ENCODE measurements at regions not wholly inside any gene's neighbourhood (a gene's known extent, or its start where the extent isn't known, plus 50 kb on each side); places are given as distances from the start of the nearest gene placed in this dataset.

DNA sequence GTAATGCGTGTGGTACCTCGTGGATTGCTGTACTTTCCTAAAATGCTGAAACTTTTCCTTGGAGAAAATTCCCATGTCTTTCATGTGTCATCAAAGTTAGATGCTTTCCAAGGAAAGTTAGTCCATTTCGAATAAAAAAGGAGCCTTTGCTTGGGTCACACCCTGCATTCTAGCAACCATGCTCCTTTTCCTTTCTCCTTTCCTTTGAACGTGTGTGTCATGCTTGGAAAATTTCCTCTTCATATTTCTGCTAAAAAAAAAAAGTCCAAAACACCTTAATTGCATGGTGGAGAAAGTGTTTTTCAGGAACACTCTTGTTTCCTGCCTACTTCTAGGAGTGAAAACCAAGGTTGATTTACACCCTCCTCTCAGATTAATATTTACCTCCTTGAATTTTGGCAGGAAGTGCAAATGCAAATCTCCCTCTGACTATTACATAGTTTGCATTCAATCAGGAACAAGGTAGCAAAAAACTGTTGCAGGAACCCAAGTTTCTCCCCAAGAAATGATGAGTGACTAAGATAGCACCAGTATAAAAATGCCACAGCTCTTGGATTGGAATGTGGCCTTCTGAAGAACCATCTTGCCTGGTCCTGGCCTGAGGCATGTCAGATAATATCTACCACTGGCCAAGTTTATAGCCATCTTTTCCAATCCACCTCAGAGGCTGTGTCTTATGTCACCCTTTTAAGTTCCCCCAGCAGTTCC lies 590.6 kb downstream of the QKI start:
- no peak for ATAC-seq
- TF ChIP-seq BACH2 (CRISPR knock-in tag; IDR thresholded peaks at IDR 0.05; ENCODE audit: borderline replicate concordance) (no peak), ESRRG (CRISPR knock-in tag; IDR thresholded peaks at IDR 0.05) (no peak), GLIS3 (CRISPR knock-in tag; IDR thresholded peaks at IDR 0.05) (no peak), OSR1 (CRISPR knock-in tag; IDR thresholded peaks at IDR 0.05) (no peak), PATZ1 (CRISPR knock-in tag; IDR thresholded peaks at IDR 0.05; ENCODE audit: borderline replicate concordance) (no peak), ZNF565 (CRISPR knock-in tag; conservative IDR thresholded peaks at IDR 0.05; ENCODE audit: low read depth) (no peak), RARB (CRISPR knock-in tag; IDR thresholded peaks at IDR 0.05) (no peak)

DNA sequence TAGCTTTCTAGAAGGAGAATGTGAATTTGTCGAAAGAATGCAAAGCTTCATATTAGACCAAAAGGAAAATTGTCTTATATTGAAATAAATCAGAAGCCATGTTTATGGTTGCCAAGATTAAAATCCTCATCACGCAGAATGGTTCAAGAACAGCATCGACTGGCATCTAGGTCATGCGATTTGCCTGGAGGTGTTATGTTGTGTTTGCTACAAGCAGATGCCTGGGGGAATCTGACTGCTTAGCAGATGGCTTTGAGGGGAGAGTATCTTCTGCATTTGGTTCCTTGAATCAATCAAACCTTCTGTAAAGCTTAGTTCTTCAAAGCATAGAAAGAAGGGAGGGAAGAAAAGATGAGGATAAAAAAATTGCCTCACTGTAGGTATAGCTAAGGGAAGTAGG lies 585.8 kb downstream of the QKI start:
- ATAC-seq: no peak
- no peak for TF ChIP-seq ESRRG (CRISPR knock-in tag; IDR thresholded peaks at IDR 0.05)
- TF ChIP-seq ARNTL (CRISPR knock-in tag; IDR thresholded peaks at IDR 0.05; ENCODE audit: borderline replicate concordance, low read depth): no peak
- TF ChIP-seq TCF4 (CRISPR knock-in tag; IDR thresholded peaks at IDR 0.05; ENCODE audit: borderline replicate concordance): no peak
- no peak for TF ChIP-seq TOX (CRISPR knock-in tag; IDR thresholded peaks at IDR 0.05; ENCODE audit: borderline replicate concordance)
- TF ChIP-seq, protein P1, sequence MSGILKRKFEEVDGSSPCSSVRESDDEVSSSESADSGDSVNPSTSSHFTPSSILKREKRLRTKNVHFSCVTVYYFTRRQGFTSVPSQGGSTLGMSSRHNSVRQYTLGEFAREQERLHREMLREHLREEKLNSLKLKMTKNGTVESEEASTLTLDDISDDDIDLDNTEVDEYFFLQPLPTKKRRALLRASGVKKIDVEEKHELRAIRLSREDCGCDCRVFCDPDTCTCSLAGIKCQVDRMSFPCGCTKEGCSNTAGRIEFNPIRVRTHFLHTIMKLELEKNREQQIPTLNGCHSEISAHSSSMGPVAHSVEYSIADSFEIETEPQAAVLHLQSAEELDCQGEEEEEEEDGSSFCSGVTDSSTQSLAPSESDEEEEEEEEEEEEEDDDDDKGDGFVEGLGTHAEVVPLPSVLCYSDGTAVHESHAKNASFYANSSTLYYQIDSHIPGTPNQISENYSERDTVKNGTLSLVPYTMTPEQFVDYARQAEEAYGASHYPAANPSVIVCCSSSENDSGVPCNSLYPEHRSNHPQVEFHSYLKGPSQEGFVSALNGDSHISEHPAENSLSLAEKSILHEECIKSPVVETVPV (CRISPR knock-in tag; IDR thresholded peaks at IDR 0.05): no peak
- no peak for TF ChIP-seq CREB5 (CRISPR knock-in tag; IDR thresholded peaks at IDR 0.05; ENCODE audit: low read depth)
- TF ChIP-seq GLIS3 (CRISPR knock-in tag; IDR thresholded peaks at IDR 0.05): no peak
- TF ChIP-seq ISL1 (CRISPR knock-in tag; IDR thresholded peaks at IDR 0.05): no peak
- no peak for TF ChIP-seq PATZ1 (CRISPR knock-in tag; IDR thresholded peaks at IDR 0.05; ENCODE audit: borderline replicate concordance)
- no peak for TF ChIP-seq ZC3H10 (CRISPR knock-in tag; IDR thresholded peaks at IDR 0.05)
- TF ChIP-seq ZNF8 (CRISPR knock-in tag; IDR thresholded peaks at IDR 0.05): no peak
- TF ChIP-seq CSDC2 (CRISPR knock-in tag; IDR thresholded peaks at IDR 0.05): no peak
- TF ChIP-seq RARB (CRISPR knock-in tag; IDR thresholded peaks at IDR 0.05): no peak
- TF ChIP-seq, protein P2, sequence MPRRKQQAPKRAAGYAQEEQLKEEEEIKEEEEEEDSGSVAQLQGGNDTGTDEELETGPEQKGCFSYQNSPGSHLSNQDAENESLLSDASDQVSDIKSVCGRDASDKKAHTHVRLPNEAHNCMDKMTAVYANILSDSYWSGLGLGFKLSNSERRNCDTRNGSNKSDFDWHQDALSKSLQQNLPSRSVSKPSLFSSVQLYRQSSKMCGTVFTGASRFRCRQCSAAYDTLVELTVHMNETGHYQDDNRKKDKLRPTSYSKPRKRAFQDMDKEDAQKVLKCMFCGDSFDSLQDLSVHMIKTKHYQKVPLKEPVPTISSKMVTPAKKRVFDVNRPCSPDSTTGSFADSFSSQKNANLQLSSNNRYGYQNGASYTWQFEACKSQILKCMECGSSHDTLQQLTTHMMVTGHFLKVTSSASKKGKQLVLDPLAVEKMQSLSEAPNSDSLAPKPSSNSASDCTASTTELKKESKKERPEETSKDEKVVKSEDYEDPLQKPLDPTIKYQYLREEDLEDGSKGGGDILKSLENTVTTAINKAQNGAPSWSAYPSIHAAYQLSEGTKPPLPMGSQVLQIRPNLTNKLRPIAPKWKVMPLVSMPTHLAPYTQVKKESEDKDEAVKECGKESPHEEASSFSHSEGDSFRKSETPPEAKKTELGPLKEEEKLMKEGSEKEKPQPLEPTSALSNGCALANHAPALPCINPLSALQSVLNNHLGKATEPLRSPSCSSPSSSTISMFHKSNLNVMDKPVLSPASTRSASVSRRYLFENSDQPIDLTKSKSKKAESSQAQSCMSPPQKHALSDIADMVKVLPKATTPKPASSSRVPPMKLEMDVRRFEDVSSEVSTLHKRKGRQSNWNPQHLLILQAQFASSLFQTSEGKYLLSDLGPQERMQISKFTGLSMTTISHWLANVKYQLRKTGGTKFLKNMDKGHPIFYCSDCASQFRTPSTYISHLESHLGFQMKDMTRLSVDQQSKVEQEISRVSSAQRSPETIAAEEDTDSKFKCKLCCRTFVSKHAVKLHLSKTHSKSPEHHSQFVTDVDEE (CRISPR knock-in tag; IDR thresholded peaks at IDR 0.05): no peak
- TF ChIP-seq ZNF565 (CRISPR knock-in tag; conservative IDR thresholded peaks at IDR 0.05; ENCODE audit: low read depth): no peak

DNA sequence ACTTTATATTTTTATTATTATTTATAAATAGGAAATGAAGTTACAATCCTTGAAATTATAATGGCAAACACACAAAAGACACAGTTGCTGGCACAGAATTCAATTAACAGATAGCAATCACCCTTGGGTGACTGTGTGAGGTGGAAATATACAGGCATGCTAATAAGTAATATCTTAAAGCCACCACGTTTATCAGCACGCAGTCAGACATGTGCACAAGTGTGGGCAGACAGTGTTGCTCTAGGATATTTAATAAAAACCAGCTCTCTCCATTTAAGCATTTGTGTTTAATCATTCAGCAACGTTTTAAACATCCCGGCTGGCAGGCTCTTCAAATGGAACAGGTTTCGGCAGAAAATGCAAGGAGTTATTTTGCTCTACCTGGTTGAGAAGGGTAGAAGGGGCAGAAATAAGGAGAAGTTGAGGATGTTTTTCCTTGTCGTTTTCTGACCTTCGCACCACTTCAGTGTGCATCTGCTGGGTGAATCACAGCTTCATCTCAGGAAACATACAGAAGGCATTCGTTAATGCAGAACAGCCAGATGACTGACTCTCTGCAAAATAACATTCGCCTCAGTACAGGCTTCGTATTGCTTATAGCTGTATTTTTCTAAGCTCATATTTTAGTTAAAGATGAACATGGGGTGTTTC lies 585.1 kb downstream of the QKI start:
- TF ChIP-seq ZNF565 (CRISPR knock-in tag; conservative IDR thresholded peaks at IDR 0.05; ENCODE audit: low read depth) (no peak), TCF4 (CRISPR knock-in tag; IDR thresholded peaks at IDR 0.05; ENCODE audit: borderline replicate concordance) (peak; percentile 52; the same call in 1 of the 2 replicates)
- no peak for ATAC-seq

All from SK-N-SH treated with all-trans-retinoic acid at 6 μM for 48 hours (cell line).